Urothelium cell line (cell line): ENCODE measurements at regions not wholly inside any gene's neighbourhood (a gene's known extent, or its start where the extent isn't known, plus 50 kb on each side); places are given as distances from the start of the nearest gene placed in this dataset.
A peak's percentile ranks its signal among the peaks of the same experiment; 100 is the strongest.

Source experiments
- DNase-seq: peaks from one replicate; pipeline ENCODE4 v3.0.0; 2011; ENCODE audit warnings: low spot score, mixed read lengths
- FAIRE-seq: peaks from 2 replicates; lab custom pipeline; 2011; peaks lifted over from hg19 to GRCh38; lab: Jason Lieb, UNC

- FAIRE-seq: no peak
- DNase-seq: no peak
These were observed 449.9 kb upstream of the FLRT2 start for GRCh38 chr14:85079842-85080730.

GRCh38 chr14:85084344-85084743 is 445.6 kb upstream of the FLRT2 start:
- FAIRE-seq (no peak), DNase-seq (no peak)

- FAIRE-seq: no peak
- DNase-seq: no peak
These were observed 444.0 kb upstream of the FLRT2 start for GRCh38 chr14:85085981-85086380.

- DNase-seq (no peak), FAIRE-seq (no peak)
These were observed 442.7 kb upstream of the FLRT2 start for GRCh38 chr14:85087201-85087600.

- DNase-seq: no peak
- no peak for FAIRE-seq
These were observed 441.8 kb upstream of the FLRT2 start for GRCh38 chr14:85088192-85088591.

- DNase-seq: no peak
- no peak for FAIRE-seq
These were observed 439.3 kb upstream of the FLRT2 start for GRCh38 chr14:85090681-85091080.

GRCh38 chr14:85093631-85094330 is 436.2 kb upstream of the FLRT2 start:
- no peak for DNase-seq
- FAIRE-seq: no peak

- FAIRE-seq (no peak), DNase-seq (no peak)
These were observed 427.4 kb upstream of the FLRT2 start for GRCh38 chr14:85102591-85102990.

- no peak for FAIRE-seq
- DNase-seq: no peak
These were observed 423.4 kb upstream of the FLRT2 start for GRCh38 chr14:85106506-85106905.

- no peak for FAIRE-seq
These were observed 417.2 kb upstream of the FLRT2 start for GRCh38 chr14:85112762-85113161.

GRCh38 chr14:85115921-85116320 is 414.0 kb upstream of the FLRT2 start:
- no peak for FAIRE-seq
- DNase-seq: no peak

More at GRCh38 chr14:85112762-85113161, 417.2 kb upstream of the FLRT2 start:
- no peak for DNase-seq

GRCh38 chr14:85118274-85118673 is 411.7 kb upstream of the FLRT2 start:
- FAIRE-seq (no peak), DNase-seq (no peak)

GRCh38 chr14:85122690-85123089 is 407.3 kb upstream of the FLRT2 start:
- no peak for FAIRE-seq
- DNase-seq: no peak

GRCh38 chr14:85123755-85124154 is 406.2 kb upstream of the FLRT2 start:
- DNase-seq (no peak), FAIRE-seq (no peak)

GRCh38 chr14:85124631-85125290 is 405.2 kb upstream of the FLRT2 start:
- FAIRE-seq (peak; percentile 42), DNase-seq (no peak)

- DNase-seq: no peak
- FAIRE-seq: no peak
These were observed 404.7 kb upstream of the FLRT2 start for GRCh38 chr14:85125291-85125670.

- FAIRE-seq: no peak
- no peak for DNase-seq
These were observed 400.0 kb upstream of the FLRT2 start for GRCh38 chr14:85129921-85130320.

GRCh38 chr14:85131226-85131922 is 398.6 kb upstream of the FLRT2 start:
- FAIRE-seq (no peak), DNase-seq (no peak)

GRCh38 chr14:85142982-85143381 is 387.0 kb upstream of the FLRT2 start:
- DNase-seq (no peak), FAIRE-seq (no peak)

GRCh38 chr14:85146779-85147178 is 383.2 kb upstream of the FLRT2 start:
- DNase-seq (no peak), FAIRE-seq (no peak)

- FAIRE-seq: no peak
These were observed 379.8 kb upstream of the FLRT2 start for GRCh38 chr14:85150166-85150565.

More at GRCh38 chr14:85150166-85150565, 379.8 kb upstream of the FLRT2 start:
- DNase-seq: no peak
